Adrenal gland (tissue), 9 donors: ENCODE measurements at regions not wholly inside any gene's neighbourhood (a gene's known extent, or its start where the extent isn't known, plus 50 kb on each side); places are given as distances from the start of the nearest gene placed in this dataset.

ENCODE experiments used
- DNase-seq, 7 donors: peaks; one replicate each; pipeline ENCODE4 v3.0.0-alpha.2; 2019 to 2020
- H3K27ac ChIP-seq, 5 donors: fragments of 200-600 bp; sonication (generic) in 4 of 5; 1 replicate in 3 of 5; 2 replicates in 2 of 5; pipeline versions ENCODE4 v1.5.1 to v1.8.0; 2016 to 2020; ENCODE audit warnings: mild to moderate bottlenecking in 1 of 5
- H3K27me3 ChIP-seq: fragments of 200-600 bp; 2 replicates; pipeline ENCODE4 v1.8.0; 2021
- H3K36me3 ChIP-seq, 2 donors: fragments of 200-600 bp; replicated peaks in 1 of 2; 1 replicate in 1 of 2; 2 replicates in 1 of 2; pipeline versions ENCODE4 v1.5.1 to v1.8.0; 2018 to 2022
- H3K4me1 ChIP-seq, 2 donors: fragments of 200-600 bp; replicated peaks in 1 of 2; 1 replicate in 1 of 2; 2 replicates in 1 of 2; pipeline versions ENCODE4 v1.5.1 to v1.8.0; 2018 to 2021
- H3K4me3 ChIP-seq, 4 donors: fragments of 200-600 bp; sonication (generic) in 3 of 4; one replicate each; pipeline ENCODE4 v1.5.1; 2016 to 2018
- H3K9me3 ChIP-seq, 3 donors: fragments of 200-600 bp; sonication (generic) in 1 of 3; replicated peaks in 1 of 3; 1 replicate in 2 of 3; 2 replicates in 1 of 3; pipeline versions ENCODE4 v1.5.1 to v1.8.0; 2016 to 2021
- CTCF ChIP-seq, 6 experiments: fragments of 450-650 bp in 4 of 6; fragments of 200-600 bp in 2 of 6; sonication (generic) in 1 of 6; IDR thresholded peaks; 1 replicate in 5 of 6; 2 replicates in 1 of 6; pipeline versions ENCODE4 v1.5.1 to v1.8.0; 2016 to 2021; ENCODE audit warnings: antibody characterized with exemption in 6 of 6, mild to moderate bottlenecking in 2 of 6, moderate library complexity in 1 of 6
- POLR2A ChIP-seq, 2 donors: fragments of 450-650 bp; IDR thresholded peaks; one replicate each; pipeline ENCODE4 v1.6.1; 2017; ENCODE audit warnings: antibody characterized with exemption in 2 of 2, mild to moderate bottlenecking in 2 of 2, moderate library complexity in 1 of 2
- WGBS, 4 donors: extraction: QIAGEN DNeasy Blood & Tissue Kit in 2 of 4; methylation state at CpG; one replicate each; pipeline versions ENCODE4 v1.1.5 to v1.1.7; 2013 to 2017; 5-methylcytosine and 5-hydroxymethylcytosine counted together
- intact Hi-C, 2 donors: fragments of 100-400 bp; cut with DNase I; formaldehyde crosslinking; loops; one replicate each; pipeline versions ENCODE4 v1.14.1 to v1.15.0; 2022 to 2023
- donor health status: healthy with polysubstance abuse.
- donor health status: Bipolar disorder and iron deficiency.
- donor health status: DM: yes; HTN: yes; CAD: no.
- donor health status: DM: no; HTN: no; CAD: no.
- donor health status: DM: no; HTN: no; CAD: no.

DNA sequence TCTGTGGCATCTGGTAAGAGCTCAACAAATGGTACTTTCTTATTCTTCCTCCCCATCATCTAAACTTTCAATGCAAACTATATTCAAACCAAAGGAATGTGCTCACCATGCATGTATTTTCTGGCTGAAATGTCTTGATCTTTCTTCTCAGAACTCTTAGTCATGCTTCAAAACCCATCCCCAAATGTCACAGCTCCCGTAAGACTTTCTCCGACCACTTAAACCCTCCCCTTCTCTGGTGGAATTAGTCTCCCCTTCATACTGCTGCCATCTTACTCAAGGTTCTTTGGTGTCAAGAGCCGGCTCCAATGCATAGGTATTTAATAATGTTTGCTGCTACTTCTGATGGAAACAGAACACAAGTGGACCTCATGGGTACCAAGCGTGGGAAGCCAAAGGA, 538.1 kb downstream of the MATN1 start:
- Histone ChIP-seq H3K9me3 (no peaks in the 10 kb centered on the region), H3K36me3 (no peaks in the 10 kb centered on the region), H3K27ac (no peak overlapping the region), H3K4me3 (no peak overlapping the region), H3K27me3 (no peaks in the 10 kb centered on the region), H3K4me1 (no peaks in the 10 kb centered on the region)
- intact Hi-C loops = no loop called here
- DNase-seq = no peak
- WGBS, 4 donors = 87 to 93% (median 90%) methylated on average over 4 of the region's 4 CpGs
- TF ChIP-seq CTCF (IDR thresholded peaks at IDR 0.05) (no peak), POLR2A (IDR thresholded peaks at IDR 0.05) (no peak)

- Histone ChIP-seq H3K27ac (no peak overlapping the region), H3K36me3 (no peaks in the 10 kb centered on the region), H3K4me1 (no peaks in the 10 kb centered on the region), H3K4me3 (no peak overlapping the region), H3K9me3 (no peaks in the 10 kb centered on the region), H3K27me3 (no peaks in the 10 kb centered on the region)
- TF ChIP-seq CTCF (IDR thresholded peaks at IDR 0.05) = no peak
- no peak for TF ChIP-seq POLR2A (IDR thresholded peaks at IDR 0.05)
- intact Hi-C loops = no loop called here
- 31 to 41% (median 35%) methylated on average over 1 of the region's 1 CpG for WGBS, 4 donors
- no peak for DNase-seq
These were observed 538.8 kb downstream of the MATN1 start for GRCh38 chr1:30184393-30185141.

GRCh38 chr1:30183895-30184294, 539.5 kb downstream of the MATN1 start:
- Histone ChIP-seq H3K4me1 (no peaks in the 10 kb centered on the region), H3K27ac (no peak overlapping the region), H3K9me3 (no peaks in the 10 kb centered on the region), H3K27me3 (no peaks in the 10 kb centered on the region), H3K4me3 (no peak overlapping the region), H3K36me3 (no peaks in the 10 kb centered on the region)
- intact Hi-C loops = no loop called here
- no peak for TF ChIP-seq POLR2A (IDR thresholded peaks at IDR 0.05)
- TF ChIP-seq CTCF (IDR thresholded peaks at IDR 0.05) = no peak
- 60 to 75% (median 74%) methylated on average over 3 to 5 of the region's 5 CpGs for WGBS, 4 donors
- no peak for DNase-seq

GRCh38 chr1:30183006-30183405, 540.4 kb downstream of the MATN1 start:
- H3K4me1 ChIP-seq = no peaks in the 10 kb centered on the region
- 61 to 75% (median 68%) methylated on average over 4 of the region's 4 CpGs for WGBS, 4 donors
- DNase-seq = no peak
- H3K36me3 ChIP-seq = no peaks in the 10 kb centered on the region
- no peak for TF ChIP-seq POLR2A (IDR thresholded peaks at IDR 0.05)
- TF ChIP-seq CTCF (IDR thresholded peaks at IDR 0.05) = no peak
- no peaks in the 10 kb centered on the region for H3K27me3 ChIP-seq
- no peak overlapping the region for H3K4me3 ChIP-seq
- intact Hi-C loops = no loop called here
- no peak overlapping the region for H3K27ac ChIP-seq
- no peaks in the 10 kb centered on the region for H3K9me3 ChIP-seq
